IgD-negative memory B cell (primary cell): ENCODE measurements at regions not wholly inside any gene's neighbourhood (a gene's known extent, or its start where the extent isn't known, plus 50 kb on each side); places are given as distances from the start of the nearest gene placed in this dataset.

Source experiments
- H3K27ac Mint-ChIP-seq, 3 donors: one replicate each; pipeline ENCODE4 v1.8.0; 2020 to 2022; ENCODE audit warnings: mild to moderate bottlenecking in 3 of 3, mixed read lengths in 3 of 3, moderate library complexity in 1 of 3
- H3K27me3 Mint-ChIP-seq: one replicate; pipeline ENCODE4 v1.8.0; 2021; ENCODE audit warnings: mixed read lengths
- H3K36me3 Mint-ChIP-seq: one replicate; pipeline ENCODE4 v1.8.0; 2020; ENCODE audit warnings: mild to moderate bottlenecking, mixed read lengths
- H3K4me1 Mint-ChIP-seq, 3 donors: one replicate each; pipeline ENCODE4 v1.8.0; 2020 to 2022; ENCODE audit warnings: mixed read lengths in 3 of 3, mild to moderate bottlenecking in 1 of 3
- H3K4me3 Mint-ChIP-seq, 4 donors: one replicate each; pipeline ENCODE4 v1.8.0; 2020 to 2022; ENCODE audit warnings: mild to moderate bottlenecking in 4 of 4, mixed read lengths in 4 of 4, moderate library complexity in 3 of 4
- H3K9me3 Mint-ChIP-seq, 3 donors: one replicate each; pipeline ENCODE4 v1.8.0; 2020 to 2021; ENCODE audit warnings: mixed read lengths in 3 of 3, mild to moderate bottlenecking in 1 of 3

- H3K27me3 Mint-ChIP-seq = no peaks in the 10 kb centered on the region
- no peak overlapping the region for H3K27ac Mint-ChIP-seq
- no peak overlapping the region for H3K4me3 Mint-ChIP-seq
- H3K36me3 Mint-ChIP-seq = peaks cover 1% of the 10 kb centered on the region
- H3K9me3 Mint-ChIP-seq = peaks cover 3 to 26% (median 5%) of the 10 kb centered on the region in 3 donors
- no peaks in the 10 kb centered on the region for H3K4me1 Mint-ChIP-seq
Measured at GRCh38 chr1:221117133-221117532, 237.9 kb downstream of the HLX start.

DNA sequence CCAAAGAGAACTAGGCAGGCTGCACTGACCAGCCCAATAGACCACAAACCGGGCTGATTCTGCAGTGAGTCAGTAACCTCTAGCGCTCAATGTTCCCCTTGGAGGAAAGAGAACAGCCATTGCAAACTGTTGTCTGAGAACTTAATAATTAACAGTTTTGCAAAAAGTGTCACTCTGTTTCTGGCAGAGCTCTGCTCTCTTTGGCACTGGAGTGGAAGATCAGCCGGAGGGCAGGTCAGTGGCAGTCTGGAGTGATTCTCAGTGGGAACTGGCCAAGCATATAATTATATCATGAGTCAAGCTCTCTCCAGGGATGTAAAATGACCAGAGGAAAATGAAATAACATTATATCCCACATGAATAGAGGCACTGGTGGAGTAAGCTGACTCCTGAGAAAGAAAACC is 238.3 kb downstream of the HLX start:
- peaks cover 3 to 25% (median 5%) of the 10 kb centered on the region in 3 donors for H3K9me3 Mint-ChIP-seq
- H3K36me3 Mint-ChIP-seq = peaks cover under 1% of the 10 kb centered on the region
- H3K4me3 Mint-ChIP-seq = no peak overlapping the region
- no peaks in the 10 kb centered on the region for H3K4me1 Mint-ChIP-seq
- H3K27me3 Mint-ChIP-seq = no peaks in the 10 kb centered on the region
- no peak overlapping the region for H3K27ac Mint-ChIP-seq

- Mint-ChIP-seq H3K4me3 (no peak overlapping the region), H3K36me3 (no peaks in the 10 kb centered on the region), H3K4me1 (no peaks in the 10 kb centered on the region), H3K27me3 (no peaks in the 10 kb centered on the region), H3K9me3 (peaks cover 1 to 18% (median 3%) of the 10 kb centered on the region in 3 donors), H3K27ac (no peak overlapping the region)
Measured at GRCh38 chr1:221118176-221118937, 239.1 kb downstream of the HLX start.

DNA sequence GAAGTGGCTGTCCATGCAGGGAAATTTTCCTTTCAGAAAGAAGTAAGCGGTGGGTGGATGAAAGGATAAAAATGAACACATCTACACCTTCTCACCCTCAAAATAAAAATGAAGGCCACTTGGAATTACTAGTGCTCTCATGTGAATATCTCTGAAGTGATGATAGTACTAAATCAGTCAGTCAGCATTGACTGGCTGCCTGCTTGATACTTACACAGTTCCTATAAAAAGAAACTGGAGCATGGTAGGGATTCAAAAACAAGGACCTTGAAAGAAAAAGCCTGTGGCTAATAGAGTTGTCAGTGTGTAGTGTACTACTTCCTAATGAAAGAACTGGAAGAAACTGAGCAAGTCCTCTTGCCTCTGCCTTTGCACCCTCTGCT is 239.7 kb downstream of the HLX start:
- H3K4me1 Mint-ChIP-seq = no peaks in the 10 kb centered on the region
- H3K9me3 Mint-ChIP-seq = peaks cover 1 to 18% (median 3%) of the 10 kb centered on the region in 3 donors
- no peak overlapping the region for H3K27ac Mint-ChIP-seq
- H3K27me3 Mint-ChIP-seq = no peaks in the 10 kb centered on the region
- no peak overlapping the region for H3K4me3 Mint-ChIP-seq
- H3K36me3 Mint-ChIP-seq = no peaks in the 10 kb centered on the region

GRCh38 chr1:221122501-221122900 is 243.3 kb downstream of the HLX start:
- no peak overlapping the region for H3K4me3 Mint-ChIP-seq
- no peaks in the 10 kb centered on the region for H3K36me3 Mint-ChIP-seq
- no peak overlapping the region for H3K27ac Mint-ChIP-seq
- peaks cover 5 to 21% (median 6%) of the 10 kb centered on the region in 3 donors for H3K9me3 Mint-ChIP-seq
- no peaks in the 10 kb centered on the region for H3K4me1 Mint-ChIP-seq
- no peaks in the 10 kb centered on the region for H3K27me3 Mint-ChIP-seq

GRCh38 chr1:221125976-221126375 is 246.7 kb downstream of the HLX start:
- H3K4me3 Mint-ChIP-seq = no peak overlapping the region
- no peak overlapping the region for H3K27ac Mint-ChIP-seq
- H3K9me3 Mint-ChIP-seq = peaks cover 7 to 19% (median 10%) of the 10 kb centered on the region in 3 donors
- H3K36me3 Mint-ChIP-seq = no peaks in the 10 kb centered on the region
- H3K4me1 Mint-ChIP-seq = no peaks in the 10 kb centered on the region
- no peaks in the 10 kb centered on the region for H3K27me3 Mint-ChIP-seq

DNA sequence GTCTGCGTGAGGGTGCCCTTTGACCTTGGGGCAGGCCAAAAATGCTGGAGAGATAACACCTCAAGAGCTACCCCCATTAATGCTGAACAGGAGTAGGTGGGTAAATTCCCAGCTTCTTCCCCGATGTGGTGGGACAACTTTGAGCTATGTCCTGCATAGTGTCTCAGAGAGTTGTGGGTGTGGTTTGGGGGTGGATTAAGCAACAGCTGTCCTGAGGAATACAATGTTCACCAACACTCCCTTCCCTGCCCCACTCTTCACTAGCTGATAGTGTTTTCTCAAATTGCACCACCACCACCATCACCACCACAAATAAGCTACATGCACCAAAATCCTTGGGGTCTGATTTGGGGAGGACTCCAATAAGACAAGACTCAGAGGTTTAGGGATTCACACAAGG is 258.4 kb downstream of the HLX start:
- peaks cover 5% of the 10 kb centered on the region for H3K36me3 Mint-ChIP-seq
- H3K4me1 Mint-ChIP-seq = no peaks in the 10 kb centered on the region
- H3K9me3 Mint-ChIP-seq = peaks cover 2 to 7% (median 2%) of the 10 kb centered on the region in 3 donors
- no peaks in the 10 kb centered on the region for H3K27me3 Mint-ChIP-seq
- H3K27ac Mint-ChIP-seq = no peak overlapping the region
- H3K4me3 Mint-ChIP-seq = no peak overlapping the region

DNA sequence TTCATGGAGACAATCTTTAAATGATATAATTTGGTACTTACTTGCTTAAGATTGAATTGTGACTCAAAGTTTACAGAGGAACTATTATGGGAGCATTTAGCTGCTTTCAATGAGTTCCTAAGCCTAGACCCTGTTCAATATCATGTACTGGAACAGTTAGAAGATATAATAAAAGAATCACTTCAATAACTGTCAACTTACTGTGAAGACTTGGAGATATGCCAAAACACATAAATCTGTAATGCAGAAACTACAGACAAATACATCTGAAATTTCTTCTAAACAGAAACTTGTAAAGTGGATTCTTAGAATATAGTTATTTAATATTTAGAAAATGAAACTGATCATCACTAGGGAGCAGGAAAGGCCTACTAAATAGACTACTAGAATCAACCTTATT is 259.3 kb downstream of the HLX start:
- no peak overlapping the region for H3K27ac Mint-ChIP-seq
- peaks cover 2 to 7% (median 2%) of the 10 kb centered on the region in 3 donors for H3K9me3 Mint-ChIP-seq
- H3K4me1 Mint-ChIP-seq = no peaks in the 10 kb centered on the region
- H3K4me3 Mint-ChIP-seq = no peak overlapping the region
- no peaks in the 10 kb centered on the region for H3K27me3 Mint-ChIP-seq
- peaks cover 5% of the 10 kb centered on the region for H3K36me3 Mint-ChIP-seq

- Mint-ChIP-seq H3K9me3 (peaks cover 2 to 7% (median 2%) of the 10 kb centered on the region in 3 donors), H3K36me3 (peaks cover 4% of the 10 kb centered on the region)
Measured at GRCh38 chr1:221139991-221140390, 260.7 kb downstream of the HLX start.

GRCh38 chr1:221141096-221141495 is 261.9 kb downstream of the HLX start:
- Mint-ChIP-seq H3K4me3 (no peak overlapping the region), H3K27me3 (no peaks in the 10 kb centered on the region), H3K27ac (no peak overlapping the region), H3K9me3 (peaks cover under 1 to 7% (median 2%) of the 10 kb centered on the region in 3 donors), H3K4me1 (no peaks in the 10 kb centered on the region), H3K36me3 (peaks cover 4% of the 10 kb centered on the region)

More at GRCh38 chr1:221139991-221140390, 260.7 kb downstream of the HLX start:
- Mint-ChIP-seq H3K27me3 (no peaks in the 10 kb centered on the region), H3K27ac (no peak overlapping the region), H3K4me1 (no peaks in the 10 kb centered on the region), H3K4me3 (no peak overlapping the region)

DNA sequence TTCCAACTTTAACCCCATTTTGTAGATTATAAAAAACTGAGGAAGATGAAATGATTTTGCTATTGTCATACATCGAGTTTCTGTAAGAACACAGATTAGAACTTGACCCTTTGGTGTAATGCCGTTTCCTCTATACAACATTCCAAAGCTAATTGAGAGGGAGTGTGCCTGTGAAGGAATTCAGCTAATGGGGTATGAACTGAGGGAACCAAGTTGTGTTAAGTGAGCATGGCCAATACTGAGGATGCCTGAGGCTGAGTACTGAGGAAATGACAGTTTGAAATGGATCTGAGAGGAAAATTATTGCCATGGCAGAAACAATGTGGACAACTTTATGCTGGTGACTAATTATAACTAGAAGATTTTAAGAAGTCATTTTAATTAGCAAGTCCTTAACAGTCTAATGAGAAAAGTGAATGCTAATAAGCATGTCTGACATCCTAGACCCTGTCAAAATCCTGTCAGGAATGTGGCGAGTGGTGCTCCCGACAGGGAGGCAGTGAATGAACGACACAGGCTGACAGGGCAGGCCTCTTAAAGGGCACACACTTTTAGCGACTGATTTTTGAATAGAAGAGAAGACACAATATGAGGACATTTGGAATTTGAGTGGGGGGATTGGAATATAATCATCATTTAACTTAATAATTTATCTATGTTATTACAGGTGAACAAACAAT is 262.5 kb downstream of the HLX start:
- Mint-ChIP-seq H3K36me3 (peaks cover 4% of the 10 kb centered on the region), H3K9me3 (peaks cover 0 to 7% (median 3%) of the 10 kb centered on the region in 3 donors), H3K27me3 (no peaks in the 10 kb centered on the region), H3K4me1 (no peaks in the 10 kb centered on the region), H3K4me3 (no peak overlapping the region), H3K27ac (no peak overlapping the region)

DNA sequence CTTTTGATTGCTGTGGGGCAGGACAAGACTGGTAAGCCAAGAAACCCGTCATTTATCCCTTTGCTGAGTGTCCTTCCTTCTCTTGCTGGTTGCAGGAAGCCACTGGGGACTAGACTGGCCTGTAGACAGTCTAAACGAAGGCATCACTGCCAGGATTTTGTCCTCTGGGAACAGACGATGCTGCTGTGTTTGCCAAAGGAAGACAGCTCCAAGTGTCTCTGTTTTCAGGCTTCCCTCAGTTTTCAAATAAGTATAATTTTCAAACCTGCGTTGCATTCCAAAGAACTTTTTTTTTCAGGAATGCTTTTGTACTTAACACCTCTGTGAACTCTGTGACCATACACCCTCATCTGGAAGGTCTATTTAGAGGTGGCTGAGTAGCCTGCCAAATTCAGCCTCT is 269.4 kb downstream of the HLX start:
- Mint-ChIP-seq H3K36me3 (peaks cover 1% of the 10 kb centered on the region), H3K27ac (no peak overlapping the region)

GRCh38 chr1:221149111-221149510 is 269.9 kb downstream of the HLX start:
- Mint-ChIP-seq H3K4me3 (no peak overlapping the region), H3K36me3 (peaks cover 1% of the 10 kb centered on the region), H3K27me3 (no peaks in the 10 kb centered on the region)

More for the DNA sequence above, 269.4 kb downstream of the HLX start:
- Mint-ChIP-seq H3K4me1 (no peaks in the 10 kb centered on the region), H3K9me3 (peaks cover 0 to 4% (median 1%) of the 10 kb centered on the region in 3 donors), H3K27me3 (no peaks in the 10 kb centered on the region), H3K4me3 (no peak overlapping the region)

DNA sequence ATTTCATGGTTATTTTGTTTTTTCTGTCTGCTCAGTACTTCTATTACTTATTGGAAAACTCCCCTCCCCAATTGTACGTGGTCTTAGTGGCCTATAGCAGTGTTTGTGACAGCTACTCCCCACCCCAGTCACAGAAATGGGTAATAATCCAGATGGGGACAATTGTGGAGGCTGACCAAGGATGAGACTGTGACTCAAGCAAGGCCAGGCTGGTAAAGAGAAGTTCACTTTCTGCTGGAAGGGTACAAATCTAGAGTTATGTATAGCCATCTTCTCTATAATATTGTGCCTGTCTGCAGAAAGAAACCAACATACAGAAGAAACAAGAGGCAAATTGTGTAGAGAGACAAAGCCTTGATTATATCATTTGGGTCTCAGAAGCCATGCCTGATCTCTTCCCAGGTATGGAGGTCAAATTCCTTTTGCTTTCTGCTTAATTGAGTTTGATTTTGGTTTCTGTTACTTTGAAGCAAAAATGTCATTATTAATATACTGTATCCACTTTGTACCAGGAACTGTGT is 270.4 kb downstream of the HLX start:
- Mint-ChIP-seq H3K27me3 (no peaks in the 10 kb centered on the region), H3K4me3 (no peak overlapping the region), H3K9me3 (peaks cover 0 to 4% (median 1%) of the 10 kb centered on the region in 3 donors), H3K4me1 (no peaks in the 10 kb centered on the region), H3K27ac (no peak overlapping the region), H3K36me3 (peaks cover 1% of the 10 kb centered on the region)

More at GRCh38 chr1:221149111-221149510, 269.9 kb downstream of the HLX start:
- Mint-ChIP-seq H3K4me1 (no peaks in the 10 kb centered on the region), H3K27ac (no peak overlapping the region), H3K9me3 (peaks cover 0 to 4% (median 1%) of the 10 kb centered on the region in 3 donors)

DNA sequence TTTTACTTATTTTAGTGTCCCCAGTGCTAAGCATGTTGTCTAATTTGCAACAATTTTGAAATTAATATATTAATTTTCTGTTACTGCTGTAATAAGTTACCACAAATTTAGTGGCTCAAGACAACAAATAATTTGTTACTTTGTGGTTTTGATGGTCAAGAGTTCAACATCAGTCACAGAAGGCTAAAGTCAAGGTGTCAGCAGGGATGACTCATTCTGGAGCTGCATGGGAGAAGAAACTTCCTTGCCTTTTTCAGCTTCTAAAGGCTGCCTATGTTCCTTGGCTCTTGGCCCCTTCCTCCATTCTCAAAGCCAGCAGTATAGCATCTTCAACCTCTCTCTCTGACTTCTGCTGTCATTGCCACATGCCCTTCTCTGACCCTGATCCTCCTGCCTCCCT is 271.8 kb downstream of the HLX start:
- Mint-ChIP-seq H3K36me3 (peaks cover 1% of the 10 kb centered on the region), H3K27me3 (no peaks in the 10 kb centered on the region), H3K4me3 (no peak overlapping the region), H3K4me1 (peaks cover 0 to 6% (median 5%) of the 10 kb centered on the region in 3 donors), H3K9me3 (peaks cover 0 to 4% (median 1%) of the 10 kb centered on the region in 3 donors), H3K27ac (no peak overlapping the region)
